Glomerular visceral epithelial cell (primary cell): ENCODE measurements at regions not wholly inside any gene's neighbourhood (a gene's known extent, or its start where the extent isn't known, plus 50 kb on each side); places are given as distances from the start of the nearest gene placed in this dataset.

Experiments
- DNase-seq: peaks from one replicate; pipeline ENCODE4 v3.0.0-alpha.2; 2016; ENCODE audit errors: extremely low spot score

GRCh38 chr14:100438678-100439592 is 115.8 kb downstream of the SLC25A47 start:
- DNase-seq = peak; percentile 81

DNA sequence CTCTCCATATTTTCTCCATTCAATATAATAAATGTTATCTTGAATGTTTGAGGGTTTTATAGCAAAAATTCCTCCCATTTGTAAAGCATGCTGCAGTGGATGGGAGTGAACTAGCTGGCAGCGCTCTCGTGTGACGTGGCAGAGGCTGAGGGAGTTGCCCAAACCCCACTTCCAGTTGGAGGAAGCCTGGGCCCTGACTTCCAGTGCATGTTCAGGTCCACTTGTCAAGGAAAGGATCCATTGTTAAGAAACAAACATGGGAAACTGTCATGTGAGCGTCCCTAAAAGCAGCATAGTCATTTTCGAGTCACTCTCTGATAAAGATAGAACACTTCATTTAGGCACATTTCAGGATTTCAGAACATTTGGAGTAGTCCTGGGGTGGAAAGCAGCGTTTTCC is 116.6 kb downstream of the SLC25A47 start:
- DNase-seq = no peak

DNA sequence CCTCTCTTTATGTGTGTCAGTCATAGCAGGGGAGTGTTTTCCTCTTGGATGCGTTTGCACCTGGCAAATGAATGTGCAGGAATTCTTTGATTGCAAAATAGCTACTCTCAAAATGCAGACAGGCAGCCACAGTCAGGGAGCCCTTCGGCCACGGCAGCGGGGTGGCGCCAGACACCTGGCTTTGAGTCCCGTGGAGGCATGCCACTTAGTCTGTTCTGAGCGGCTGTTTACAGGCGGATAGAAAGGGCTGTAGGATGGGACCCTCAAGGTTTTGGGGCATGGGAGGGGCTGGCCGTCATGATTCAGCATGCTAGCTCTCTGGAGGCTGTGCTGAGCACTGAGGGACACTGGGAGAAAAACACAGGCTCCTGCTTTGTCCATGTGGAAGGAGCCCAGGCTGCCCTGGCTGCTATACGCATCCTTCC is 117.1 kb downstream of the SLC25A47 start:
- peak; percentile 76 for DNase-seq

DNA sequence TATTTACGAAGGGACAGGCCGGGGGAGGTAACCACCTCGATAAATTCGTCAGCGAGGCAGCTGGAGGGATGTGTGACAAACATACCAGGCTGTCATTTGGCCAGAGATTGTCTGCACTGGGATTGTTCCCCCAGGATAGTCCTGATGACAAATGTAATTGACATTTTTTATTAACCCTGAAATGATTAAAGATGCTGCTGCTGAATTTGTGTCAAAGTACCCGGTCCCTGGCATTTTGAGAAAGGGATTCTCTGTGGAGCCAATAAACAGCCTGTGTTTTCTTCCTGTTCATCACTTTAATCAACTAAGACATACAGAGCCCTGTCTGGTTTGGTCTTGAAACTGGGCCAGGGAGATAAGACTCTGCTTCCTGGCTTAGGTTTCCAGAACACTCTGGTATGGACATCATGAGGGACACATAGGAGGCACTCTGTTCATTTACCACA is 117.6 kb downstream of the SLC25A47 start:
- no peak for DNase-seq

DNA sequence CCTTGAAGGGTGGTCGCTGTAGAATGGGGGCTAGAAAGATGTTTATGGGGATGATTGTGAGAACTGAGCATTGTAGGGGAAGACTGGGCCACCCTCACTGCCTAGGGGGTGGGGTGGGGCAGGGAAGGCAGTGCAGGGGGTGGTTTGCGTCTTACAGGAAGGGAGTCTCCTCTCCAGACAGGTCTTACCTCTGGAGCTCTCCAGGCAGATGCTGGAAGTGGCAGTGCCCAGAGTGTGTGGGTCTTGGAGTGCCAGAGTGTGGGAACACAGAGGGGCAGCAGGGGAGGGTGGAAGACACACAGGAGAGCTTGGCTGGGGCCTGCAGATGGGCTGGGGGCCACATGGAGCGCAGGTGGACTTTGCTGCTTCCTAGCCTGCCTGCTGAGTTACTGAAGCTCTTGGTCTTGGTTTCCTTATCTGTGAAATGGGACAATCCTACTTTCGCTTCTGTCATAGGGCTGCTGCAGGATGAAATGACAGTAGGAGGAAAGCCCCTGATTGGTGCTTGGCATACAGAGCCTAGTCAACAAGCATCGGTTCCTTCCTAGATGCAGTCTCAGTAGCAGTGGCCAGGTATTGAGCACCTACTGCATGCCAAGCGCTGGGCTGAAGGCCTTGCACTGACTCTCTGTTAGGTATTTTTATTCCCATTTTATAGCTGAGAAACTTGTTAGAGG is 118.3 kb downstream of the SLC25A47 start:
- no peak for DNase-seq

GRCh38 chr14:100442036-100442435 is 118.9 kb downstream of the SLC25A47 start:
- no peak for DNase-seq

DNA sequence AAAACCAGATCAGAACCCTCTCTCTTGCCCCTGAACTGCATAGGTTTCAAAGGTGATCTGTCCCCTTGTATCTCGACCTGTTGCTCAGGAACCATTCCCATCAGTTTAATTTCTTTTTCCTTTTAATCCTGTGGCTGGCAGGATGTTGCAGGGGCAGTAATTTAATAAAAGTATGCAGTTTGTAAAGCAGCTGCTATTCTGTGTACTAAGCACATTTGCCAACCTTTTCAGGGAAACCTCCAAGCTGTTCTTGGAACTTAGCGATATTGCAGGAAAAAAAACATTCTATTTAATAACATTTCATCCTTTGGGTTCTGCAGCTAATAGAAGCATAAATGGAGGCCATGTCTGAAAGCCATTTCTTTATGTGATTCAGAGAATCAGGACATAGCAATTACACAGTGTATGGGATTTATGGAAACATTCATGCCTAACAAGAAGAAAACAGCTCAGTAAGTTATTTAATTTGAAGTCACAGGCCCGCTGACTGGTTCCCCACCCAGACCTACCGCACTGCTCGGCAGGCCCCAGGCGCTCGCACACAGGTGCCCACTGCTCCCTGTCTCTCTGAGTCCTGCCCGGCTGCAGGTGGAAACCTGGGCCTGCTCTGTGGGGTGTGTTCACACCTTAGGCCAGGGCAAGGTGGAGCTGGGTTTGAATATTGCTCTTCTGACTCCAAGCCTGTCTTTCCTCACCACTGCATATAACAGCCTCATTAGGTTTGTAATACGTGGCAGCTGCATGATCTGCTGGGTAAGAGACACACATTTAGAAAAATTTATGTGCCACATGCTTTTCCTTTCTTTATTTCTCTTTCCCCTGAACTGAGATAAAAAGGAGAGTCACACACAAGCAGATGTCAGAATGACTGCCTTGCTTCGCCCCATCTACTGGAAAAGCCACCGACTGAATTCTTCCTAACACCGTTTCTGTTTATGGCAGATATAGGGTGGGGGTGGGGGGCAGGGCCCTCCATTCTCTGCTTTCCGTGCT is 119.7 kb downstream of the SLC25A47 start:
- no peak for DNase-seq

- DNase-seq = no peak
Observed at GRCh38 chr14:100443603-100444002, 120.5 kb downstream of the SLC25A47 start.

DNA sequence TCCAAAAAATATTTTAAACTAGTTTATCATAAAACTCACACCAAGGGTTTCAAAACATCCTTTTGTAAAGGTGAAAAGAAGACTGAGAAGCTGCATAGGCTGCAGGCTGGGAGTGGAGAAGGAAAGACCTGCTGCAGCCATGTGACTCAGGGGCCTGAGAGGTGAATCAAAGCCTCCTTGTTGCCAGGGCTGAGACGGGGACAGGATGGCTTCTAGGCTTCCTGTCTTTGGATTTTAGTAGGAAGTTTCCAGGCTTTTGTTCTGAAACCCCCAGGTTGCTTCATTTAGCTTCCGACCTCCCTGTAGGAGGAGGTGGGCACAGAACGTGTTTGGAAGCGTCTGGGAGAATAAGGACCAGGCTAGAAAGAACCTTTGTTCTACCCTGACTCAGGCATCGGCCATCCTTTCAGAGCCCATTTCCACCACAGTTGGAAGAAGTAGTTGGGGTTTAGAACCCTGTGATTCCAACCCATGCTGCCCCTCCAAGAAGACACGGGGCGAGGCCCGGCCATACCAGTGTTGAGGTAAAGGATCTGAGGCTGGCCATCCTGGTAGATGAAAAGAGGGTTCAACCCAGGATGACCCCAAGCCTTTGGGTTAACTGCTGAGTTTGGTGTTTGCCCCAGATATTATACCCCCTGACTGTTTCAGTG is 122.4 kb downstream of the SLC25A47 start:
- DNase-seq = no peak

- DNase-seq = no peak
Observed at GRCh38 chr14:100446572-100446971, 123.4 kb downstream of the SLC25A47 start.

DNA sequence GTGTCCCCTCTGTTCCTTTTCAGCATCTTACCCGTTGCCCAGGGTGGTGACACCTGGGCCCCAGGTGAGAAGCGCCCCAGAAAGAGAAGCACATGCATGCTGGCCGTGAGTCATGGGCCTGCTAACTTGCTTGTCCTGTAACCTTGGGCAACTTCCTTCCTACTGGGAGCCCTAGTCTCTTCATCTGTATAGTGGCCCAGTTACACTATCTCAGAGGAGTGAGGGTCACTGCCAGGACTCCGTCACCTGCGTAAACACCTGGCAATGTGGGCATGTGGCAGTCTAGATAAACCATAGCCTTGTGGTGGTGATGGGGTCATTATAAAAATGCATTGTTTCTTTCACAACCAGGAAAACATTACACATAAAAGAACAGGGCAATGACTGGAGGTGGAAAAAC is 125.2 kb downstream of the SLC25A47 start:
- no peak for DNase-seq

- no peak for DNase-seq
Observed at GRCh38 chr14:100449225-100449987, 126.3 kb downstream of the SLC25A47 start.

DNA sequence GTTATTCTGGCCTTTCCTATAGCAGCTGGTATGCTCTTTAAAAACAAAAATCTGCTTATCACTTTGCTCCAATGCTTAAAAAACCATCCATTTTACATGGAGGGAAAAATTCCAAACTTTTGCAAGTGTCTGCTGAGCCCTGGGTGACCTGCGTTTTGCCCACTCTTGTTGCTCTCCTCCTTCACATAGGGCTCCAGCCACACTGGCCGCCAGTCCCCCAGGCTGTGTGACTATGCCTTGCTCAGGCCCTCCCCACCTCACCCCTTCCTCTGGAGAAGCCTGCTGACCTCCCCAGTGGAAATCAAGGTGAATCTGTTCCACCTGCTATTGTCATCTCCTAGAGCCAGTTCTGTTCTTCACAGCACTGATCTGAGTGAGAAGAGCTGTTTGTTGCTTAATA is 126.9 kb downstream of the SLC25A47 start:
- DNase-seq = no peak

DNA sequence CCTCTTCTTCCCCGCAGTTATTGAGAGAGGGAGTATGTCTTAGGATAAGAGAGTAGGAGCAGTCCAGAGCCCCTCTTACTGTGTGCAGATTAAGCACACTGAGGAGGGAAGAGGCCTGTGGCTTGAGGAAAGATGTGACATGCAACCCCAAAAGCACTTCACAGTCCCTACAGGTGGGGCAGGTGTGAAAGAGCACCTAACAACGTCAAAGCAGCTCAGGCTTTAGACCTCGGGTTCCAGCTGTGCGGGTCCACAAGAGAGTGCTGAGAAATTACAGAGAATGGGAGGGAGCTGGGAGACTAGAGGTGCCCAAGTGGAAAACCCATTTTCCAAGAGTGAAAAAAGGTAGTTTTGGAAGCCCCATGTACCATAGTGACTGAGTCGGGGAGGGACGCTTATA is 127.6 kb downstream of the SLC25A47 start:
- no peak for DNase-seq

DNA sequence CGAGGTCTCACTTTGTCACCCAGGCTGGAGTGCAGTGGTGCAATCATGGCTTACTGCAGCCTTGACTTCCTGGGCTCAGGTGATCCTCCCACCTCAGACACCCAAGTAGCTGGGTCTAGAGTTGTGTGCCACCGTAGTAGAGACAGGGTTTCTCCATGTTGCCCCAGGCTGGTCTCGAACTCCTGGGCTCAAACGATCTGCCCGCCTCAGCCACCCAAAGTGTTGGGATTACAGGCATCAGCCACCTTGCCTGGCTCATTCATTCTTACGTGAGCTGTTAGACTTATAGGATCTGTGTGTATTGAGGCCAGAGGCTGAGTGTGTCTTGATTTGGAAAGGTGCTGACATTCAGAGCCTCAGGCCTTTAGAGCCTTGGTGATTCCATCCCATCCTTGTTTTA is 128.1 kb downstream of the SLC25A47 start:
- DNase-seq = no peak

GRCh38 chr14:100453930-100454329 is 130.8 kb downstream of the SLC25A47 start:
- DNase-seq = no peak

- no peak for DNase-seq
Observed at GRCh38 chr14:100454437-100454836, 131.3 kb downstream of the SLC25A47 start.

- no peak for DNase-seq
Observed at GRCh38 chr14:100463937-100464336, 123.3 kb downstream of the BEGAIN start.

GRCh38 chr14:100466111-100466856 is 120.9 kb downstream of the BEGAIN start:
- DNase-seq = no peak
